Colonic mucosa (tissue), 4 donors: ENCODE measurements at regions not wholly inside any gene's neighbourhood (a gene's known extent, or its start where the extent isn't known, plus 50 kb on each side); places are given as distances from the start of the nearest gene placed in this dataset.
"Not testable (repeated sequence)": the region's sequence is repeated elsewhere in the genome, so short reads cannot be mapped to it uniquely, and the experiment has no call there.

Source experiments
- DNase-seq: peaks from one replicate; pipeline ENCODE4 v3.0.0-alpha.2; 2020
- H3K27ac ChIP-seq: fragments of 200-600 bp; one replicate; pipeline ENCODE4 v1.8.0; 2021
- H3K27me3 ChIP-seq: fragments of 200-600 bp; one replicate; pipeline ENCODE4 v1.8.0; 2021
- H3K36me3 ChIP-seq: fragments of 200-600 bp; one replicate; pipeline ENCODE4 v1.8.0; 2021
- H3K4me1 ChIP-seq: fragments of 200-600 bp; one replicate; pipeline ENCODE4 v1.8.0; 2021; ENCODE audit warnings: mild to moderate bottlenecking
- H3K4me3 ChIP-seq: fragments of 200-600 bp; one replicate; pipeline ENCODE4 v1.8.0; 2021
- H3K9ac ChIP-seq, 2 donors: one replicate each; pipeline ENCODE4 v1.7.0; 2013; ENCODE audit warnings: control low read depth in 2 of 2, low read depth in 2 of 2, low read length in 2 of 2
- H3K9me3 ChIP-seq: fragments of 200-600 bp; one replicate; pipeline ENCODE4 v1.8.0; 2021
- intact Hi-C: fragments of 100-400 bp; cut with DNase I; formaldehyde crosslinking; loops from one replicate; pipeline ENCODE4 v1.14.1; 2022
- TF ChIP-seq, protein P1 (sequence below): fragments of 200-600 bp; IDR thresholded peaks from one replicate; pipeline ENCODE4 v1.8.0; 2022; ENCODE audit warnings: antibody characterized with exemption, mild to moderate bottlenecking
- donor health status: healthy.
- donor health status: DM: no; HTN: no; CAD: no.
- donor health status: DM: no; HTN: no; CAD: no.

DNA sequence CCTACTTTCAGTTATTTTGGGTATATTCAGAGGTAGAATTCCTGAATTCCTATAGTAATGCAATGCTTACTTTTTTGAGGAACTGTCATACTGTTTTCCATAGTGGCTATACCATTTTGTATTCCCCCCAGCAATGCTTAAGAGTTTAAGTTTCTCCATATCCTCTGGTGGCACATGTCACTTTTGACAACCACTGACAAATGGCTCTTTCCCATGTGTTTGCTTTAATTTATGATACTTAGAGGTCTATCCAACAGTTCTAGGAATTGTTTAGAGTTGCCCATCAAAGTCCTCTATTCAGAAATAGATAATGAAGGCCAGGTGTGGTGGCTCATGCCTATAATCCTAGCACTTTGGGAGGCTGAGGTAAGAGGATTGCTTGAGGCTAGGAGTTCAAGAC, 128.9 kb upstream of the CFAP20DC start:
- TF ChIP-seq, protein P1, sequence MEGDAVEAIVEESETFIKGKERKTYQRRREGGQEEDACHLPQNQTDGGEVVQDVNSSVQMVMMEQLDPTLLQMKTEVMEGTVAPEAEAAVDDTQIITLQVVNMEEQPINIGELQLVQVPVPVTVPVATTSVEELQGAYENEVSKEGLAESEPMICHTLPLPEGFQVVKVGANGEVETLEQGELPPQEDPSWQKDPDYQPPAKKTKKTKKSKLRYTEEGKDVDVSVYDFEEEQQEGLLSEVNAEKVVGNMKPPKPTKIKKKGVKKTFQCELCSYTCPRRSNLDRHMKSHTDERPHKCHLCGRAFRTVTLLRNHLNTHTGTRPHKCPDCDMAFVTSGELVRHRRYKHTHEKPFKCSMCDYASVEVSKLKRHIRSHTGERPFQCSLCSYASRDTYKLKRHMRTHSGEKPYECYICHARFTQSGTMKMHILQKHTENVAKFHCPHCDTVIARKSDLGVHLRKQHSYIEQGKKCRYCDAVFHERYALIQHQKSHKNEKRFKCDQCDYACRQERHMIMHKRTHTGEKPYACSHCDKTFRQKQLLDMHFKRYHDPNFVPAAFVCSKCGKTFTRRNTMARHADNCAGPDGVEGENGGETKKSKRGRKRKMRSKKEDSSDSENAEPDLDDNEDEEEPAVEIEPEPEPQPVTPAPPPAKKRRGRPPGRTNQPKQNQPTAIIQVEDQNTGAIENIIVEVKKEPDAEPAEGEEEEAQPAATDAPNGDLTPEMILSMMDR: no peak
- no peak for DNase-seq
- Histone ChIP-seq H3K27ac (no peak overlapping the region), H3K36me3 (no peaks in the 10 kb centered on the region), H3K4me3 (no peak overlapping the region), H3K9me3 (no peaks in the 10 kb centered on the region), H3K9ac (no peak overlapping the region), H3K4me1 (no peaks in the 10 kb centered on the region), H3K27me3 (no peaks in the 10 kb centered on the region)
- intact Hi-C loops: no loop called here

DNA sequence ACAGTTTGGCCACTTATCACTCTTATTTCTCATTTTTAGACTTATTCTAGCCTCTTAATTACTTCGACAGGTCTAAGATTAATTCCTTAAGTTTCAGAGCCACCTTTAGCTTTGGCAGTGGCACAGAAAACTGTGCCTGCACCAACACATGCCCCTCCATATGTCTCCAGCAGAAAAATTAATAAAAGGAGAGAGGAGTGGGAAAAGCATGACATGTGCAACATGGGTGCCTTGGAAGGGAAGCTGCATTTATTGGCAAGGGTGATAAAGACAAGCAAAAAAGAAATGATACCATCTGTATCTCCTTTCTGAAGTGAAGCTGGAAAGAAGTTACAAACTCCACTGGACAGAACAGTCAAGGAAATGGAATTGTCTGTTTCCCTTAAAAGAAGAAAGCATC, 121.7 kb upstream of the CFAP20DC start:
- Histone ChIP-seq H3K4me1 (no peaks in the 10 kb centered on the region), H3K9me3 (no peaks in the 10 kb centered on the region), H3K27me3 (no peaks in the 10 kb centered on the region), H3K36me3 (no peaks in the 10 kb centered on the region), H3K4me3 (no peak overlapping the region), H3K9ac (no peak overlapping the region), H3K27ac (no peak overlapping the region)
- intact Hi-C loops: no loop called here
- DNase-seq: no peak
- TF ChIP-seq, protein P1: no peak

DNA sequence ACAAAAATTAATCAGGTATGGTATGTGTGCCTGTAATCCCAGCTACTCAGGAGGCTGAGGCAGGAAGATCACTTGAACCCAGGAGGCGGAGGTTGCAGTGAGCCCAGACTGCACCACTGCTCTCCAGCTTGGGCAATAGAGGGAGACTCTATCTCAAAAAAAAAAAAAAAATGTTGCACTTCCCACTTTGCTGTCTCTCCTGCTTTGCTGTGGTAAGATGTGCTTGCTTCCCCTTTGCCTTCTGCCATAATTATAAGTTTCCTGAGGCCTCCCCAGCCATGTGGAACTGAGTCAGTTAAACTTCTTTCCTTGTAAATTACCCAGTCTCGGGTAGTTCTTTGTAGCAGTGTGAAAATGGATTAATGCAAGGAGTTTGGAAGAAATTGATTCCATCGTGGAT, 120.3 kb upstream of the CFAP20DC start:
- H3K27me3 ChIP-seq, H3K36me3 ChIP-seq, H3K4me1 ChIP-seq, H3K27ac ChIP-seq, H3K9ac ChIP-seq, H3K4me3 ChIP-seq, intact Hi-C loops, DNase-seq, H3K9me3 ChIP-seq: not testable (repeated sequence)

DNA sequence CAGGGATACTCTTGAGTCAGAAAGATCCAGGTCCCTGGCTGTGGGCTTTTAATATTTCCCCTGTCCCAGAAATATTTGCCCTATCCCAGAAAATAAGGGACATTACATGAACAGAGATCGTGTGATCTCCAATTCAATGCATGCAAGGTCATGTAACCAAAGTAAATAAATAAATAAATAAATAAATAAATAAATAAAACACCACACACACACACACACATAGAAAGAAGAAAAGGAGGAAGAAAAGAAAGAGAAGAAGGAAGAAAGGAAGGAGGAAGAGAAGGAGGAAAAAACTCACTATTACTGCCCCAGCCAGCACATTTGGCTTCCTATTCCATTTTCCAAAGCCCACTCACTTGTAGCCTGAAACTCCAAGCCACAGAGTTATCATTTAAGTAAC, 117.9 kb upstream of the CFAP20DC start:
- TF ChIP-seq, protein P1: no peak
- Histone ChIP-seq H3K9ac (no peak overlapping the region), H3K4me1 (no peaks in the 10 kb centered on the region), H3K27ac (no peak overlapping the region), H3K4me3 (no peak overlapping the region), H3K9me3 (no peaks in the 10 kb centered on the region), H3K36me3 (no peaks in the 10 kb centered on the region), H3K27me3 (no peaks in the 10 kb centered on the region)
- DNase-seq: no peak
- intact Hi-C loops: no loop called here

DNA sequence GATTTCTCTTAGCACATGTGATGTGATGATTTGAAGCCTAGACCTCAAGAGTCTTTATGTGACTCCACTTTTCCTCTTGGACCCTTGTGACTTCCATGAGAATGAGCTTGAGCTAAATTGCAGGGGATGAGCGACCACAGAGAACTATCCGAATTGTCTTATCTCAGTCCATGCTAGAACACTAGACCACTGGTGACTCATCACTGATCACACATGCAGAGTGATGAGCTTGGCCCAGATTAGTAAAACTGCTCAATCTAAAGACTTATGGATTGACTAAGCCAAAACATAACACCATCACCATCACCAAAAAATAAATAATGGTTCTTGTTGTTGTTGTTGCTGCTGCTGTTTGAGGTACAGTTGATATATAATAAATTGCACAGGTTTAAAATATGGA, 114.1 kb upstream of the CFAP20DC start:
- no peaks in the 10 kb centered on the region for H3K27me3 ChIP-seq
- no peaks in the 10 kb centered on the region for H3K36me3 ChIP-seq
- TF ChIP-seq, protein P1: no peak
- no peak overlapping the region for H3K9ac ChIP-seq
- intact Hi-C loops: no loop called here
- H3K4me1 ChIP-seq: no peaks in the 10 kb centered on the region
- H3K9me3 ChIP-seq: no peaks in the 10 kb centered on the region
- H3K4me3 ChIP-seq: no peak overlapping the region
- H3K27ac ChIP-seq: no peak overlapping the region
- DNase-seq: no peak

DNA sequence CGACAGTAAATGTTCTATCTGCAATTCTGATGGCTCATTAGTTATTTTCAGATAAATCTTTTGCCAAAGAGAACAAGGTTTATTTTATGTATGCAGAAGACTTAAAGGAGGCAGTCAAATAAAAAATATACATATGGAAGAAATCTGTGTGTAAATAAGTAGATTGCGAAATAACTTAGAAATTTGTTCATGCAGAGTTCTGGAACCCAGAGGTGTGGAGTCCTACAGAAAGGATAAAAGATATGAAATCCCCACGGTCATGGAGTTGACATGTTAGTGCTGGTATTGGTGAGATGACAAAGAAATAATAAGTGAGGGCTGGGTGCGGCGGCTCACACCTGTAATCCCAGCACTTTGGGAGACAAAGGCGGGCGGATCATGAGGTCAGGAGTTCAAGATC, 111.2 kb upstream of the CFAP20DC start:
- DNase-seq: no peak
- Histone ChIP-seq H3K36me3 (no peaks in the 10 kb centered on the region), H3K27me3 (no peaks in the 10 kb centered on the region), H3K9ac (no peak overlapping the region), H3K27ac (no peak overlapping the region), H3K9me3 (no peaks in the 10 kb centered on the region), H3K4me1 (no peaks in the 10 kb centered on the region), H3K4me3 (no peak overlapping the region)
- TF ChIP-seq, protein P1: no peak
- intact Hi-C loops: no loop called here
